Activated CD8-positive, alpha-beta T cell treated with anti-CD3 and anti-CD28 coated beads for 36 hours (primary cell): ENCODE measurements at regions not wholly inside any gene's neighbourhood (a gene's known extent, or its start where the extent isn't known, plus 50 kb on each side); places are given as distances from the start of the nearest gene placed in this dataset.

Experiments used
- ATAC-seq: fragments of 200-7000 bp; cut with Tn5 transposase; one replicate; pipeline ENCODE4 v1.10.0; 2021; ENCODE audit warnings: mild to moderate bottlenecking, moderate library complexity
- CTCF ChIA-PET: fragments of 350-600 bp; sonication (Branson Sonifier 250); formaldehyde crosslinking; loops from one replicate; lab custom pipeline; 2021; ENCODE audit warnings: antibody characterized with exemption; lab: Charles Lee
- POLR2A ChIA-PET: fragments of 350-600 bp; sonication (Branson Sonifier 250); formaldehyde crosslinking; loops from one replicate; lab custom pipeline; 2021; ENCODE audit warnings: antibody characterized with exemption; lab: Charles Lee
- DNase-seq: peaks from one replicate; pipeline ENCODE4 v3.0.0-alpha.2; 2020
- H3K27ac Mint-ChIP-seq: one replicate; pipeline ENCODE4 v1.8.0; 2021; ENCODE audit warnings: mild to moderate bottlenecking, mixed read lengths
- H3K27me3 Mint-ChIP-seq: one replicate; pipeline ENCODE4 v1.8.0; 2021; ENCODE audit warnings: mixed read lengths
- H3K36me3 Mint-ChIP-seq: one replicate; pipeline ENCODE4 v1.8.0; 2021; ENCODE audit warnings: low read depth, mixed read lengths
- H3K4me1 Mint-ChIP-seq: one replicate; pipeline ENCODE4 v1.8.0; 2021; ENCODE audit warnings: low read depth, mixed read lengths
- H3K4me3 Mint-ChIP-seq: one replicate; pipeline ENCODE4 v1.8.0; 2021; ENCODE audit warnings: mild to moderate bottlenecking, moderate library complexity, mixed read lengths
- H3K9me3 Mint-ChIP-seq: one replicate; pipeline ENCODE4 v1.8.0; 2021; ENCODE audit warnings: mixed read lengths
- intact Hi-C: fragments of 100-400 bp; cut with micrococcal nuclease; formaldehyde crosslinking; loops from one replicate; pipeline ENCODE4 v1.10.0; 2022
- TF ChIP-seq, protein P1 (sequence below): fragments of 200-600 bp; IDR thresholded peaks from one replicate; pipeline ENCODE4 v1.8.0; 2022; ENCODE audit warnings: antibody characterized with exemption, mild to moderate bottlenecking

DNA sequence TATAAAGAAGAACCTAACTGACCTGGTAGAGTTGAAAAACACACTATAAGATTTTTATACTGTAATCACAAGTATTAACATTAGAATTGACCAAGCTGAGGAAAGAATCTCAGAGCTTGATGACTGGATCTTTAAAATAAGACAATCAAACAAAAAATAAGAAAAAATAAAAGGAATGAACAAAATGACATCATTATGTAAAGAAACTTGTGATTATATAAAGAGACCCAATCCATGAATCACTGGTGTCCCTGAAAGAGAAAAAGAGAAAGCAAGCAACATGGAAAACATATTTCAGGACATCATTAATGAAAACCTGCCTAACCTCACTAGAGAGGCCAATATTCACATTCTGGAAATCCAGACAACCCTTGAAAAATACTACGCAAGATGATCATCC lies 822.5 kb upstream of the SLITRK5 start:
- CTCF ChIA-PET = no interaction called here
- Mint-ChIP-seq H3K9me3 (peaks cover 4% of the 10 kb centered on the region), H3K27me3 (no peaks in the 10 kb centered on the region), H3K4me3 (no peak overlapping the region), H3K36me3 (no peaks in the 10 kb centered on the region), H3K4me1 (no peaks in the 10 kb centered on the region), H3K27ac (no peak overlapping the region)
- intact Hi-C loops = no loop called here
- ATAC-seq (no peak), DNase-seq (no peak)
- TF ChIP-seq, protein P1, sequence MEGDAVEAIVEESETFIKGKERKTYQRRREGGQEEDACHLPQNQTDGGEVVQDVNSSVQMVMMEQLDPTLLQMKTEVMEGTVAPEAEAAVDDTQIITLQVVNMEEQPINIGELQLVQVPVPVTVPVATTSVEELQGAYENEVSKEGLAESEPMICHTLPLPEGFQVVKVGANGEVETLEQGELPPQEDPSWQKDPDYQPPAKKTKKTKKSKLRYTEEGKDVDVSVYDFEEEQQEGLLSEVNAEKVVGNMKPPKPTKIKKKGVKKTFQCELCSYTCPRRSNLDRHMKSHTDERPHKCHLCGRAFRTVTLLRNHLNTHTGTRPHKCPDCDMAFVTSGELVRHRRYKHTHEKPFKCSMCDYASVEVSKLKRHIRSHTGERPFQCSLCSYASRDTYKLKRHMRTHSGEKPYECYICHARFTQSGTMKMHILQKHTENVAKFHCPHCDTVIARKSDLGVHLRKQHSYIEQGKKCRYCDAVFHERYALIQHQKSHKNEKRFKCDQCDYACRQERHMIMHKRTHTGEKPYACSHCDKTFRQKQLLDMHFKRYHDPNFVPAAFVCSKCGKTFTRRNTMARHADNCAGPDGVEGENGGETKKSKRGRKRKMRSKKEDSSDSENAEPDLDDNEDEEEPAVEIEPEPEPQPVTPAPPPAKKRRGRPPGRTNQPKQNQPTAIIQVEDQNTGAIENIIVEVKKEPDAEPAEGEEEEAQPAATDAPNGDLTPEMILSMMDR = no peak
- POLR2A ChIA-PET = no interaction called here

- ChIA-PET CTCF (no interaction called here), POLR2A (no interaction called here)
- Mint-ChIP-seq H3K27ac (no peak overlapping the region), H3K4me3 (no peak overlapping the region), H3K4me1 (no peaks in the 10 kb centered on the region), H3K27me3 (no peaks in the 10 kb centered on the region), H3K9me3 (peaks cover 3% of the 10 kb centered on the region), H3K36me3 (no peaks in the 10 kb centered on the region)
- DNase-seq = no peak
- ATAC-seq = no peak
- intact Hi-C loops = no loop called here
- TF ChIP-seq, protein P1 = no peak
These were observed 814.2 kb upstream of the SLITRK5 start for GRCh38 chr13:86856991-86857390.

DNA sequence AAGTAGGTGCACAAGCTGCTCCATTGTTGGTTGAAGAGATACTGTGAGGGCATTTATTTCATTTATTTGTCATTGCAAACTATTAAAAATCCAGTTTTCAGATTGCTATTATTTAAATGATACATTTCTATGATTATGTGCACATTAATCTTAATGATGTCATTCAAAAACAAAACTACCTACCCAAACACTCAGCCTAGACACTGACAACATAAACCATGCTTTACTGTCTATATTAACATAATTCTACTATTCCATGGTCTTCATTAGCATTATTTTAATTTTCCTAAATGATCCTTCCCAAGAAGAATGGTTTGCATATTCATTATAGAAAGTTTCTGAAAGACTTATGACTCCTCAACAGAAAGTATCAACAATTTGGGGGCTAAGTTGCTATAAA lies 813.0 kb upstream of the SLITRK5 start:
- intact Hi-C loops = no loop called here
- ChIA-PET POLR2A (no interaction called here), CTCF (no interaction called here)
- Mint-ChIP-seq H3K36me3 (no peaks in the 10 kb centered on the region), H3K4me3 (no peak overlapping the region), H3K9me3 (peaks cover 3% of the 10 kb centered on the region), H3K4me1 (no peaks in the 10 kb centered on the region), H3K27me3 (no peaks in the 10 kb centered on the region), H3K27ac (no peak overlapping the region)
- TF ChIP-seq, protein P1 = no peak
- no peak for DNase-seq
- ATAC-seq = no peak

- Mint-ChIP-seq H3K27me3 (no peaks in the 10 kb centered on the region), H3K36me3 (no peaks in the 10 kb centered on the region), H3K9me3 (no peaks in the 10 kb centered on the region), H3K27ac (no peak overlapping the region), H3K4me3 (no peak overlapping the region), H3K4me1 (no peaks in the 10 kb centered on the region)
- ChIA-PET POLR2A (no interaction called here), CTCF (no interaction called here)
- DNase-seq (no peak), ATAC-seq (no peak)
- intact Hi-C loops = no loop called here
- TF ChIP-seq, protein P1 = no peak
These were observed 809.0 kb upstream of the SLITRK5 start for GRCh38 chr13:86862137-86862536.

DNA sequence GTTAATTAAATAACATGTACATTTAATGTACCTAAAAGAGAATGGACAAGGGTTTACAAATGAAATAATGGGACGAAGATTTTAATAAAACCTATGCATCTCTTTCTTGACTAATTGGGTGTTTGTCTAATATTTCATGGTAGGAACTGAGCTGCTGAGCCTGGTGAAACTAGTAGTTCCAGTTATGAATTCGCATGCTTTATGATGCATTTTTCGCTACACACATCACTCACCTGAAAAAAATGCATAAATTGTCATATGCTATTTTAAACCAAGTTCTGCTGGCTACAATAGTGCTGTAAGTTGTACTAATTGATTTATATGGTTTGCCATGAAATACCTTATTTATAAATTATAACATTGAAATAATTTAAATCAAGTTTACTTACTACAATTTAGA lies 806.8 kb upstream of the SLITRK5 start:
- no peak overlapping the region for H3K27ac Mint-ChIP-seq
- intact Hi-C loops = no loop called here
- H3K27me3 Mint-ChIP-seq = no peaks in the 10 kb centered on the region
- no peaks in the 10 kb centered on the region for H3K36me3 Mint-ChIP-seq
- H3K9me3 Mint-ChIP-seq = no peaks in the 10 kb centered on the region
- DNase-seq = no peak
- ChIA-PET CTCF (no interaction called here), POLR2A (no interaction called here)
- no peak overlapping the region for H3K4me3 Mint-ChIP-seq
- no peaks in the 10 kb centered on the region for H3K4me1 Mint-ChIP-seq
- TF ChIP-seq, protein P1 = no peak
- no peak for ATAC-seq
